GM12872 (cell line): ENCODE measurements at regions not wholly inside any gene's neighbourhood (a gene's known extent, or its start where the extent isn't known, plus 50 kb on each side); places are given as distances from the start of the nearest gene placed in this dataset.

Source experiments
- TF ChIP-seq, protein P1 (sequence below): IDR thresholded peaks from 3 replicates; pipeline ENCODE4 v1.5.1; 2011; ENCODE audit warnings: low read depth, mild to moderate bottlenecking, low read length, moderate library complexity; ENCODE audit not compliant: insufficient read depth

DNA sequence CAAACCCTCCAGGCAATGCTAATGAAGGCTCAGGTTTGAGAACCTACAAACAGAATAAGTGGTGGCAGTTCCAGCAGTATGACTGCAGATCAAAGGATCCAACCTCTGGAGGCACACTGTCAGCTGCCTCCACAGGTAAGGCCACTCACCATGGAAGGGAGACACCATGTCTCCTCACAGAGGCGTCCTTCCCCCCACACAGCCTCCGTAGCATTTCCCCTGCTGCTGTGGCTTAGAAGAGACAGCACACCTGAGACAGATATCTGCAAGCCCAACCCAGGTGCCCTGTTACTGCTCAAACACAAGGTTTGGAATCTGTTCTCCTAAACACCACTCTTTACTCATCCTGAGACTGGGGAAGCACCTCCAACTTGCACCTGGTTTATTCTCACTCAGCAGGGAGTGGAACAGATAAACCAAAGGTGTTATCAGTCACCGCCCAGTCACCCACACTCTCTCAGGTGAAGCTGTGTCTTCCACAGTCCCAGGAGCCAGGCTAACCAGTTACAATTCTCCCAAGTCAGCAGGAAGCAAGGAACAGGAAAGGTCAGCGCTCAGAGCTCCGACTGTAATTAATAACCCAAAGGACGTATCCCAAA is 311.2 kb downstream of the FOXO1 start:
- TF ChIP-seq, protein P1, sequence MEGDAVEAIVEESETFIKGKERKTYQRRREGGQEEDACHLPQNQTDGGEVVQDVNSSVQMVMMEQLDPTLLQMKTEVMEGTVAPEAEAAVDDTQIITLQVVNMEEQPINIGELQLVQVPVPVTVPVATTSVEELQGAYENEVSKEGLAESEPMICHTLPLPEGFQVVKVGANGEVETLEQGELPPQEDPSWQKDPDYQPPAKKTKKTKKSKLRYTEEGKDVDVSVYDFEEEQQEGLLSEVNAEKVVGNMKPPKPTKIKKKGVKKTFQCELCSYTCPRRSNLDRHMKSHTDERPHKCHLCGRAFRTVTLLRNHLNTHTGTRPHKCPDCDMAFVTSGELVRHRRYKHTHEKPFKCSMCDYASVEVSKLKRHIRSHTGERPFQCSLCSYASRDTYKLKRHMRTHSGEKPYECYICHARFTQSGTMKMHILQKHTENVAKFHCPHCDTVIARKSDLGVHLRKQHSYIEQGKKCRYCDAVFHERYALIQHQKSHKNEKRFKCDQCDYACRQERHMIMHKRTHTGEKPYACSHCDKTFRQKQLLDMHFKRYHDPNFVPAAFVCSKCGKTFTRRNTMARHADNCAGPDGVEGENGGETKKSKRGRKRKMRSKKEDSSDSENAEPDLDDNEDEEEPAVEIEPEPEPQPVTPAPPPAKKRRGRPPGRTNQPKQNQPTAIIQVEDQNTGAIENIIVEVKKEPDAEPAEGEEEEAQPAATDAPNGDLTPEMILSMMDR, result no peak

DNA sequence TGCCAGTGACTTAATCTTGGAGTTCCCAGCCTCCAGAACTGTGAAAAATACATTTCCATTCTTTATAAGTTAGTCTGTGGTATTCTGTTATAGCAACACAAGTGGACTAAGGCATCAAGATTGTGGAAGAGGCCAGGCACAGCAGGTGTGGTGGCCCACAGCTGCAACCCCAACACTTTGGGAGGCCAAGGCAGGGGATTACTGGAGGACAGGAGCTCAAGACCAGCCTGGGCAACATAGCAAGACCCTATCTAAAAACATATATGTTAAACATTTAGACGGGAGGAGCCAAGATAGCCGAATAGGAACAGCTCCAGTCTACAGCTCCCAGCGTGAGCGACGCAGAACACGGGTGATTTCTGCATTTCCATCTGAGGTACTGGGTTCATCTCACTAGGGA is 310.4 kb downstream of the FOXO1 start:
- TF ChIP-seq, protein P1, result no peak

- TF ChIP-seq, protein P1, result no peak
These were observed 303.9 kb downstream of the FOXO1 start for GRCh38 chr13:40362502-40362901.

DNA sequence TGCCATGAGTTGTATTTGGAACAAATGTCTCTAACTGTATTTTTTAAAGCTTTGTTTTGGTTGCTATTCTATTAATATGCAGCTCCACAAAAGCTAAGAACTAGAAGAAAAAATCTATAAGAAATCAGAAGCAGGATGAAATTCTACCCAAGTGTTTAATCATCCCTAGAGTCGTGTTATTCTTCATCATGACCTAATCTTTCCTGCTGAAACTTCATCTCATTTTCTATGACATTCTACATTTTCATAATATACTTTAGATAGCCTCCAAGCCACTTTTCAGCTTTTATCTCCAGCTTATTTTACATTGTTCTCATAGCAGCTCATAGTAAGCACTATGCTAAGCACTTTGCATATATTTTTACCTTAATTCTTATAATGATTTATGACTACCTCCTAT is 302.8 kb downstream of the FOXO1 start:
- TF ChIP-seq, protein P1, result no peak

GRCh38 chr13:40366119-40366518 is 300.3 kb downstream of the FOXO1 start:
- TF ChIP-seq, protein P1, result no peak

DNA sequence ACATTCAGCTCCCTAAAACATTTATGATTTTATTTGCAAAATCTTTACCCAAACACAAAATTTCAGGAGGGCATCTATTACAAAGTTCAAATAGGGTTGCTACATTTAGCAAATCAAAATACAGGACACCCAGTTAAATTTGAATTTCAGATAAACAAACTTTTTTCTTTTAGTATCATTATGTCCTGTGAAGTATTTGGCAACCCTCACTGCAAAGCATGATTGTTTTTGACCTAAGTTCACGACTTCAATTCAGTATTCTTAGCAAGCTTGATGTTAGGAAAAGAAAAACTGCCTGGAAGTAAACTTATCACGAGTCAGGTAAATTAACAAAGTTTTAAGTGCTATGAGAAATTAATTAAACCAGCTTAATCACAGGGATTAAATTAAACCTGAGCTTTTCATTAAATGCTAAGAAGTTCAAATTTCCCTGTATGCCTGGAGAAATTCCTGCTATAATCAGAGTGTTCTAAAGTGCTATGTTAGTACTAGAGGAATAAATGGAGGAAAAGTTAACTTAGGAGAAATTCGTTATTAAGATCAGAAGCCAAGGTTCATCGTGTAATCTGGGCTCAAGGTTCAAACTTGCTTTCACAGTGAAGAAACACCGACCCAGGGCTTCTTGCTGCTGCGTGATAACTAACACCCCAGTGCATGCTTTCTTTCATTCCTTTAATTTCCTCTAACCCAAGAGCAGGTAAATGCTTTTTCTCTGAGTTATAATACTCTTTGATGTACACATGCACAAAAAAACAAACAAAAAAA is 298.1 kb downstream of the FOXO1 start:
- TF ChIP-seq, protein P1, result no peak

DNA sequence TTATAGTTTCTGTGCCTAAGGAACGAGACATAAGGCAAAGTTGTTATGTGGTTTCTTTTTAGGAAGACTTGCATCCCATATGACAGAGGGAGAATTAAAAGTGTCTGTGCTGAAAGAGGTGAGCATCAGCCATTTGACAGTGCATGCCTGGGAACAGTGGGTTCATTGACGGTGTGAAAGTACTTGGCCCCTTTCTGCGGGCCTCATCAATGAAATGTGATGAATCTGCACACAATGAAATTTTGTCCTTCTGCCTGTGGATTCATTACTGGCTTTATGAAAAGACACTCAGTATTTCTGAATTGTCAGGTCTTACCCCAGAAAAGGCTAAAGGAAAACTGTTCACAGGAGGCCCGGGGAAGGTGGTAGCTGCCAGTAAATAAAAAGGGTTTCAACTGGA is 295.8 kb downstream of the FOXO1 start:
- TF ChIP-seq, protein P1, result no peak
